Skeletal muscle cell (primary cell): ENCODE measurements at regions not wholly inside any gene's neighbourhood (a gene's known extent, or its start where the extent isn't known, plus 50 kb on each side); places are given as distances from the start of the nearest gene placed in this dataset.
A peak's percentile ranks its signal among the peaks of the same experiment; 100 is the strongest.

Experiments used
- DNase-seq: peaks from one replicate; pipeline ENCODE4 v3.0.0-alpha.2; 2010; ENCODE audit warnings: low read depth
- H3K4me3 ChIP-seq: 2 replicates; pipeline ENCODE4 v1.5.1; 2011; ENCODE audit warnings: low read depth, mild to moderate bottlenecking, control low read depth, low read length, moderate library complexity

GRCh38 chr4:184575306-184575705 is 73.9 kb downstream of the CASP3 start:
- H3K4me3 ChIP-seq, result no peak overlapping the region
- DNase-seq, result no peak

- DNase-seq, result no peak
- H3K4me3 ChIP-seq, result no peak overlapping the region
Observed at GRCh38 chr4:184574861-184575260, 74.4 kb downstream of the CASP3 start.

GRCh38 chr4:184573701-184574100 is 75.5 kb downstream of the CASP3 start:
- H3K4me3 ChIP-seq, result no peak overlapping the region
- DNase-seq, result no peak

- no peak overlapping the region for H3K4me3 ChIP-seq
- DNase-seq, result no peak
Observed at GRCh38 chr4:184568770-184569169, 80.5 kb downstream of the CASP3 start.

- DNase-seq, result no peak
- no peak overlapping the region for H3K4me3 ChIP-seq
Observed at GRCh38 chr4:184563621-184564020, 85.6 kb downstream of the CASP3 start.

GRCh38 chr4:184558996-184559395 is 84.6 kb upstream of the IRF2 start:
- no peak for DNase-seq
- no peak overlapping the region for H3K4me3 ChIP-seq

GRCh38 chr4:184553891-184554290 is 79.5 kb upstream of the IRF2 start:
- H3K4me3 ChIP-seq, result no peak overlapping the region
- DNase-seq, result no peak

GRCh38 chr4:184550476-184550875 is 76.1 kb upstream of the IRF2 start:
- DNase-seq, result no peak
- H3K4me3 ChIP-seq, result no peak overlapping the region

GRCh38 chr4:184548648-184549341 is 74.4 kb upstream of the IRF2 start:
- no peak for DNase-seq
- H3K4me3 ChIP-seq, result no peak overlapping the region

GRCh38 chr4:184548316-184548647 is 73.9 kb upstream of the IRF2 start:
- DNase-seq, result no peak
- H3K4me3 ChIP-seq, result no peak overlapping the region

- no peak overlapping the region for H3K4me3 ChIP-seq
- no peak for DNase-seq
Observed at GRCh38 chr4:184544788-184545409, 70.5 kb upstream of the IRF2 start.

- no peak overlapping the region for H3K4me3 ChIP-seq
- DNase-seq, result no peak
Observed at GRCh38 chr4:184541907-184542306, 67.6 kb upstream of the IRF2 start.

- no peak overlapping the region for H3K4me3 ChIP-seq
- no peak for DNase-seq
Observed at GRCh38 chr4:184540307-184540706, 66.0 kb upstream of the IRF2 start.

GRCh38 chr4:184538023-184538599 is 63.8 kb upstream of the IRF2 start:
- H3K4me3 ChIP-seq, result peak overlapping the region; percentile 80
- peak; percentile 72 for DNase-seq

- peak overlapping the region; percentile 80 for H3K4me3 ChIP-seq
- peak; percentile 86 for DNase-seq
Observed at GRCh38 chr4:184537269-184538022, 63.1 kb upstream of the IRF2 start.

GRCh38 chr4:184536881-184537248 is 62.5 kb upstream of the IRF2 start:
- H3K4me3 ChIP-seq, result peak overlapping the region; percentile 80
- DNase-seq, result no peak

GRCh38 chr4:184536065-184536880 is 61.9 kb upstream of the IRF2 start:
- peak overlapping the region; percentile 80 for H3K4me3 ChIP-seq
- no peak for DNase-seq

- H3K4me3 ChIP-seq, result no peak overlapping the region
- DNase-seq, result no peak
Observed at GRCh38 chr4:184534511-184535391, 60.4 kb upstream of the IRF2 start.

GRCh38 chr4:184533908-184534307 is 59.6 kb upstream of the IRF2 start:
- no peak for DNase-seq
- no peak overlapping the region for H3K4me3 ChIP-seq
